Inflammatory macrophage (primary cell): ENCODE measurements at regions not wholly inside any gene's neighbourhood (a gene's known extent, or its start where the extent isn't known, plus 50 kb on each side); places are given as distances from the start of the nearest gene placed in this dataset.

Experiments
- DNase-seq, 2 donors: peaks; one replicate each; pipeline ENCODE4 v3.0.0-alpha.2; 2020 to 2022

GRCh38 chr12:115251727-115252126 lies 567.8 kb upstream of the TBX3 start:
- DNase-seq = no peak

GRCh38 chr12:115249671-115250278 lies 565.8 kb upstream of the TBX3 start:
- DNase-seq = no peak

DNA sequence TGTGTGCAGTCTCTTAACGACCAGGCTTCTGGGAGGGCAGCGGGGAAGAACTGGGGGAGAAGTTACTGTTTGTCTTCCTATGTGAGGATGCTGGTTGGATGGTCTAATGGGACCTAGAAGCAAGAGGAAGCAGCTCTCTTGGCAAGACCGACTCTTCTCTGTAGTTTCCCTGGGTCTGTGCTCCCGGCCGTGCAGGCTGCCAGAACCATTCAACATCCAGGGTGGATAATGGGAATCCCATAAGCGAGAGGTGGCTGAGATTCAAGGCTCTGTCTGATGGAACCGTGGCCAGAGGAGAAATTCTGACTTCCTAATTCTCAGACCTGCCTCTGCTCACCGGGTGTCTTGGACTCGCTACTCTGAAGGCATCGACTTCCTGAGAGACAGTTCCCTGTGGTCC lies 561.0 kb upstream of the TBX3 start:
- DNase-seq = no peak

- DNase-seq = no peak
These were observed 560.1 kb upstream of the TBX3 start for GRCh38 chr12:115243933-115244628.

DNA sequence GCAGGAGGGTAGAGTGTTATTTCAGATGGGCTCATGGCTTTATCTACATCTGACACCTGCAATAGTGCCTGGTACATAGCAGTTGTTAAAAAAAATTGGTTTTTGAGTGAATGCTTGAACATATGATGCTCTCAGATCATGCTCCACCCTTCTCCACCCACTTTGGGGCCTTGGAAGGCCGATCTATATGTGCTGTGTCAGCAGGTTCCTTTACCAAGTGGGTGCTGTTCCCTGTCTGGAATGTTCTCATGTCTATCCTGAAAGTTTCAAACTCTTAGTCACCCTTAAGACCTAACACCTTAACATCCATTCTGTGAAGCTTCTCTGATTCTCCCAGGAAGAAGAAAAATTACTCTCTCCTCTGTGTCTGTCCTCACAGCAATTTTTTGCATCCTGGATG lies 556.3 kb upstream of the TBX3 start:
- DNase-seq = no peak

DNA sequence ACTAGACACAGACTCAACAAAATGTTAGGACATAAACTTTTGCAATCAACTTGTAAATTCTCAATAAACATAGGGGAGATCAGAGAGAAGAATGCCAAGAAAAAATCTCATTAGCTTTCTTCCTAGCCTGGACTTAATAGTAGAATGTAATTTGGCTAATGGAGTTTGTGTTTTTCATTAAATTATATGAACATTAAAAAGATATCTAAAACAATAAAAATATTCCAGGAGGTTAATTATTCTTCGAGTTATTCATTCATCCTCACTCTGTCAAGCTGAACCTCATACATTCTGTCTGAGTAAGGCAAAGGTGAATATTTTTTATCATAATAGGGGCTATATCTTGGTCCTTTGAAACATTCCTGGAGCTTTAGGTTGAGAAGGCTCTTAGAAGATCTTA lies 551.9 kb upstream of the TBX3 start:
- DNase-seq = no peak

- DNase-seq = no peak
These were observed 550.0 kb upstream of the TBX3 start for GRCh38 chr12:115233891-115234543.

DNA sequence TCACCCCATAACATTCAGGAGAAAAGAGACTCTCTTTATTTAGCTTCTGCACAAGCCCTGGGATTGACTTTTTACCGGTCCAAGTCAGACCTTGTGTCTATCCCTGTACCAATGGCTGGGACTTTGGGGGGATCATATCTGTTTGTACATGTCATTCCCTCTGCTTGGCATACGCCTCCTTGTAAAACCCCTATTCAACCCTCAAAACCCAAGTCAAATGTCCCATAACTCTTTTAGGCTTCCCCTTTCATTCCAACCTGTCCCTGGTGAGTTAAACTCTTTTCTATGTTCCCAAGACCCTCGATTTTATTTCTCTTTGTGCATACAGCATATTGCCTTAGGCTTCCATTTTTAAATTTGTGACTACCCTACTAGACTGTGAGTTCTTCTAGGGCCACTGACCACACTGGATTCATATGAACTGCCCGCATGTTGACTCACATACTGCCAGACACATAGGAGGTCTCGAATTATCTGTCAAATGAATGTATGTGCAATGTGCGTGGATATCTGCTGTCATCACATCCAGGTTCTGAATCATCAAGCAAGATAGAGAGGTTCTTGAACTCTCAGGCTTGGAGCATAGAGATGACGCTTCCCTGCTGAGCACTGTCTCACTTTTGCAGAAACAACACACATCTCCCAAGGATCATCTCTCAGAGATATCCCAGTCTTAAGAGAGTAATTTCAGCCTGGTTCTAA lies 548.6 kb upstream of the TBX3 start:
- no peak for DNase-seq

- DNase-seq = no peak
These were observed 546.6 kb upstream of the TBX3 start for GRCh38 chr12:115230606-115231005.

DNA sequence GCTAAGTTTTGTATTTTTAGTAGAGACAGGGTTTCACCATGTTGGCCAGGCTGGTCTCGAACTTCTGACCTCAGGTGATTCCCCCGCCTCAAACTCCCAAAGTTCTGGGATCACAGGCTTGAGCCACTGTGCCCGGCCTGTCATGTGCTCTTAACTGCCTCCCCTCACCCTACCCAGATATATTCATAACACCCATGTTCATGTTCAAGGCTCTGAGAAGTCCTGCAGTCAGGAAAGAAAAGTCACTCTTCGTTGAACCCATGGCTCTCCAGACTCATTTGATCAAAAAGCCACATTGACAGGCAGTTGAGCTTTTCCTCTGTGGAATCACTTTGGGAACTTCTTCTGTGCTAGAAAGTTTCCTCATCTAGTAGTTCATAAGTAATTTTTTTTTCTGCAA lies 545.5 kb upstream of the TBX3 start:
- no peak for DNase-seq

- DNase-seq = no peak
These were observed 544.5 kb upstream of the TBX3 start for GRCh38 chr12:115228434-115228833.

GRCh38 chr12:115227137-115227615 lies 543.2 kb upstream of the TBX3 start:
- no peak for DNase-seq

GRCh38 chr12:115225845-115226244 lies 541.9 kb upstream of the TBX3 start:
- DNase-seq = peak in 1 of 2 donors; percentile 10

DNA sequence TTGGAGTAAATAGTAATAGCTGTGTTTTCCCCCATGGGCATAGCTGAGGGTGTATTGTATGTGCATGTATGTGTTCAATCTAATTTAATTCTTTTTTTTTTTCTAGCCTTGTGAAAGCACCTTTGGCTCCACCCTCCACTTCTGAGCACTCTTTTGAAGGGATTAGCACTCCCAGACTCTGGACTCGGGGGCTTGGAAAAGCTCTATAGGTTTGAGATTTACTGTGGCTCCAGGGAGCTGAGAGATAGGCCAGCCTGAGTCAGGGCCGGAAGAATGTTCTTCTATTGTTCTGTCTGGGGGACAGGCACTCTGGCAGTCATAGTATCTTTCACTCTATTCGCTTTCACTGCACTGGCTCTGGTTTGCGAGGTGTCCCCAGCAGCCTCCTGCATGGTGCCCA lies 540.0 kb upstream of the TBX3 start:
- no peak for DNase-seq

DNA sequence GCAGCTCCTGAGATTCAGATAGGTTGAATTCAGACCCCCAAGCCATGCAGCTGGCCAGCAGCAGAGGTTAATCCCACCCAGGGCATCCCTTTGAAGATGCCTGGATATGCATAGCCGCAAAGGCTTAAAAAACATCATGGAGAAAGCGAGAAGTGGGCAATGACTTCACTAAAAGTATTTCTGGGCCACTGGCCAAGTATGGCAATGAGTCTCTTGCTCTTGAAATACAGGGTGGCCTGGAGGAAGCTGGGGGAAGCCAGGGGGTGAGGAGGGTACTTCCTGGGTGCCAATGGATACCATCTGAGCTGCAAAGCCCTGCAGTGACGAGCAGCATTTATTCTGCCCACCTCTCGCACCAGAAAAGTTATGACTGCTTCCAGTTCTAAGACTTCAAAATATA lies 539.3 kb upstream of the TBX3 start:
- no peak for DNase-seq

DNA sequence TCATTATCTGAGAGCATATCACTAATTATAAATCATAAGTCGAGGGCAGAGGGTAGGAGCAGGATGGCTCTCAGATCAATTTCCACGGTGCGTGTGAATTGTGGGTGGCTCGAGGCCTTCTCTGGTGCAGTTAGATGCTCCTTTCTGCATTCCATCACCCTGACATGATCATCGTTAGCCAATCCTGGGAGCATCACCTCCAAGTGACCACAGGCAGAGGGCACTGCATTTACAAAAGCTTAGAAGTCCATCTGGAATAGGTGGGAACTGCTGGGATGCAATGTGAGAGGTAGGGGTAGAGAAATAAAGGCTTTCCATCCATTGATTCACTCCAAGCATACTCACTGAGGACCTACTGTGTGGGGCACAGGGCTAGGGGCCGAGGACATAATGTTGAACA lies 538.2 kb upstream of the TBX3 start:
- no peak for DNase-seq

DNA sequence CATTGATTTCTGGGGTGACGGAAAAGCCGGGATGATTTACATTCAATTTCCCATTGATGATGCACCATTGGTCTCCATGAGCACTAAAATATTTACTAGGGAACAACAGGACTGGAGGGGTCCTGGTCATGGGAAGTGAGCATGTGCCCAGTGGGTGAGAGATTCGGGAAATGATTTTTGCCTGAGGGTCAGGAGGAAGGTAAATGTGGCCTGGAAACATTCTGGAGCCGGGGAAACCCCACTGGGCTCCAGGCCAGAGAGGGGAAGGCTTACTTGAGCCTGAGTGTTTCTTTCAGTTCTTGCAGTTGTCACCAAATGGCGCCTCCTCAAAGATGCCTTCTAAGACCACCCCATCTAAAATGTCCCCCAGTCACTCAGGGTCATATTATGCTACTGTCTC lies 532.3 kb upstream of the TBX3 start:
- DNase-seq = no peak

DNA sequence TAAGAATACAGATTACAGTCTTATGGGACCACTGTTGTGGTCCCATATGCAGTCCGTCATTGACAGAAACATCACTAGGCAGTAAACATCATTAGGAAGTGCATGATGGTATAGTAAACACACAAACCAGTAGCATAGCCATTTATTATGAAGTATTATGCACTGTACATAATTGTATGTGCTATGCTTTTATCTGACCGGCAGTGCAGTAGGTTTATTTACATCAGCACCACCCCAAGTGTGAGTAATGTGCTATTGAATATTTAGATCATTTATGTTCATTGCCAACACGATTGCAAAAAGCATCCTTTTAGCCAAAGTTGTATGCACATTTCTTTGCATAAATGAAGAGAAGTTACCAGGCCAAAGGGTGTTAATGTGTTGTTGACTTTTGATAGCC lies 531.6 kb upstream of the TBX3 start:
- DNase-seq = no peak

GRCh38 chr12:115213538-115214016 lies 529.6 kb upstream of the TBX3 start:
- DNase-seq = no peak

- DNase-seq = no peak
These were observed 529.1 kb upstream of the TBX3 start for GRCh38 chr12:115213118-115213517.

- DNase-seq = no peak
These were observed 528.4 kb upstream of the TBX3 start for GRCh38 chr12:115212356-115212755.

DNA sequence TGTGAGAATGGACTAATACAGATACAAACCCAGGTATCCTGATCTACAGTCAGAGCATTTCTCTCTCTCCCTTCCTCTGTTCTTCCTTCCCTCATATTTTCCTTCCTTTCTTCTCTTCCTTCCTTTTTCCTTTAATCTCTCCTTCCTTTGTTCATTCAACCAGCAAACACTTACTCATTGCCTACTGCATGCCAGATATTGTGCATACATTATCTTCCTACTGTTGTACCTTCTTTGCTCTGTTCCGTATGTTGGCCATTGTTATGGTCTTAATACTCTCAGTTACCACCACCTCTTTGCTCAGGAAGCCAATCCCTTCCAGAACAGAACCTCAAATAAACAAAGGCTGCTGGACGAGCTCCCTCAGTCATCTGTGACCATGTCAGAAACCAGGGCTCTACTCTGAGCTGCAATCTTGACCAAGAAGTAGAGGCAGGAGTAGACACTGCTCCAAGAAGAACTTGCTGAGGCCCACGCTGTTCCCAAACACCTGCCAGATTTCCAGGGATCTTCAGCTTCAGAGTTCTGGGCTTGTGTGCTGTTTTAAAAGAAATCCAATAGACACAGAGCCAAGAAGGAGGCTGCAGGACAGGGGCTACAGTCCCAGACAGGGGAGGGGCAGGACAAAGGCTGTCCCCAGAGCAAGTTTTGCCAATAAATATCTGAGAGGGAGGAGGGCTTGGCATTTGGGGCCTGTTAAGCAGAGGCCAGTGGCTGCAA lies 526.7 kb upstream of the TBX3 start:
- no peak for DNase-seq

GRCh38 chr12:115209230-115209629 lies 525.3 kb upstream of the TBX3 start:
- no peak for DNase-seq
